ENCODE measurements at regions not wholly inside any gene's neighbourhood (a gene's known extent, or its start where the extent isn't known, plus 50 kb on each side); places are given as distances from the start of the nearest gene placed in this dataset.

DNA sequence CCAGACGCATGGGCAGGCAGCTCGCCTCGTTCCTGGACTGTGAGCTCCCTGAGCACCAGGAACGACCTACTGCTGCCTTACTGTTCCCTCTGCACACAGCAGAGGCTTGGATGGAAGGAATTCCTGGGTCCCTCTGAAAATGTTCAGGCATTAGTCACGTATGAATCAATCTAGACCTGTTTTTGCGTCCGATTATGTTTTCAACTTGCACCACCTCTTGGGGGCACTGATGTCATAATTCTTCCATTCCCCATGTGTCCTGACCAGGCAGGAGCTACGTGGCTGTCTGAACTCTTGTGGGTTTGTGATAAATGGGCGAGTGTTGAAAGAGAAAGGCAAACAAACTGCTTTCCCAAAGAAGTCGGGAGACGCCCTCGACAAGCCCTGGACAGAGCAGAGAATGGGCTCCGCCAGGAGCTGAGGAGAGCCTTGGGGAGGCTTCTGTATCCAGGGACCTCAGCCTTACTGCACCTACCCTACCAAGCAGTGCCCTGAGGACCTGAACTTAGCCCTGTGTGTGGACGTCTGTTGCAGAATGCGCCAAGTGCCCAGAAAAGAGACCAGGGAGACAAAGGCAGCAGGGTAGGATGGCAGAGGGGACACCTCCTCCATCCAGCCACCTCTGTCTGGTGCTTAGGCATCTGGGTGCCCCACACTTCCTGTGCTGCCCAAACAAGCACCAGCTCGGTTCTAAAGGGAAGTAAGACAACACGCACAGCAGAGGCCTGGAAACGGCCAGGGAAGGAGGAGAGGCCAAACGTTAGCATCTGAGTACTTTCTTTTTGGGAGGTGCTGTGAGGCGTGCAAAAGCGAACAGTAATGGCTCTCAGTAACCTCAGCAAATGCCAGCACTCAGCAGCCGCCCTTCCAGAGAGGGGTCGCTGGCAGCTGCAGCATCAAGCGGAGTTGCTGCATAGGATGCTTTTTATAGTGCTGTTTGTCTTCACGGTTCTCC lies 124.2 kb downstream of the LY86 start (continued):
- TF ChIP-seq, protein P1, sequence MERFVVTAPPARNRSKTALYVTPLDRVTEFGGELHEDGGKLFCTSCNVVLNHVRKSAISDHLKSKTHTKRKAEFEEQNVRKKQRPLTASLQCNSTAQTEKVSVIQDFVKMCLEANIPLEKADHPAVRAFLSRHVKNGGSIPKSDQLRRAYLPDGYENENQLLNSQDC (CRISPR knock-in tag; IDR thresholded peaks at IDR 0.05) = no peak
- TF ChIP-seq RBM34 (IDR thresholded peaks at IDR 0.05; ENCODE audit: borderline replicate concordance, insufficient read depth, low read length) = no peak
- TF ChIP-seq HCFC1 (IDR thresholded peaks at IDR 0.05; ENCODE audit: low read depth, low read length) = no peak
- TF ChIP-seq SMARCB1 (IDR thresholded peaks at IDR 0.05; ENCODE audit: insufficient read length, low read depth) = no peak
- TF ChIP-seq U2AF2 (optimal IDR thresholded peaks at IDR 0.05; ENCODE audit: low read depth, low read length) = no peak
- no peak for TF ChIP-seq ILK (tag; IDR thresholded peaks at IDR 0.05; ENCODE audit: borderline replicate concordance, low read depth)
- TF ChIP-seq TBP (optimal IDR thresholded peaks at IDR 0.05; ENCODE audit: low read depth, low read length) = peak; percentile 8
- TF ChIP-seq FOXJ3 (CRISPR knock-in tag; IDR thresholded peaks at IDR 0.05) = no peak
- no peak for TF ChIP-seq TAF9B (IDR thresholded peaks at IDR 0.05; ENCODE audit: partially characterized antibody)
- peak; percentile 91 for TF ChIP-seq MYC (IDR thresholded peaks at IDR 0.05; ENCODE audit: low read depth, low read length)
- TF ChIP-seq MYC (CRISPR knock-in tag; IDR thresholded peaks at IDR 0.05; ENCODE audit: borderline replicate concordance, low read depth) = no peak
- TF ChIP-seq ZNF133 (CRISPR knock-in tag; IDR thresholded peaks at IDR 0.05) = no peak
- TF ChIP-seq ZFPM2 (CRISPR knock-in tag; IDR thresholded peaks at IDR 0.05) = no peak
- 0 out of 2 replicates have a peak, but pooled peaks have one; percentile 25 for TF ChIP-seq NR2C2 (CRISPR knock-in tag; IDR thresholded peaks at IDR 0.05)
- peak; percentile 85 for TF ChIP-seq NR2C2 (tag; IDR thresholded peaks at IDR 0.05)
- 0 out of 2 replicates have a peak, but pooled peaks have one; percentile 46 for TF ChIP-seq POLR2AphosphoS5 (IDR thresholded peaks at IDR 0.05; ENCODE audit: control insufficient read depth, insufficient read depth, low read depth, low read length)
- TF ChIP-seq ZNF561 (CRISPR knock-in tag; conservative IDR thresholded peaks at IDR 0.05) = no peak
- TF ChIP-seq ADNP (tag; IDR thresholded peaks at IDR 0.05) = no peak
- TF ChIP-seq ZNF175 (CRISPR knock-in tag; IDR thresholded peaks at IDR 0.05; ENCODE audit: low read depth) = no peak; the same call in 1 of the 2 replicates
- no peak for TF ChIP-seq HDAC8 (tag; IDR thresholded peaks at IDR 0.05)
- TF ChIP-seq SRF (CRISPR knock-in tag; IDR thresholded peaks at IDR 0.05) = no peak
- TF ChIP-seq, protein P2, sequence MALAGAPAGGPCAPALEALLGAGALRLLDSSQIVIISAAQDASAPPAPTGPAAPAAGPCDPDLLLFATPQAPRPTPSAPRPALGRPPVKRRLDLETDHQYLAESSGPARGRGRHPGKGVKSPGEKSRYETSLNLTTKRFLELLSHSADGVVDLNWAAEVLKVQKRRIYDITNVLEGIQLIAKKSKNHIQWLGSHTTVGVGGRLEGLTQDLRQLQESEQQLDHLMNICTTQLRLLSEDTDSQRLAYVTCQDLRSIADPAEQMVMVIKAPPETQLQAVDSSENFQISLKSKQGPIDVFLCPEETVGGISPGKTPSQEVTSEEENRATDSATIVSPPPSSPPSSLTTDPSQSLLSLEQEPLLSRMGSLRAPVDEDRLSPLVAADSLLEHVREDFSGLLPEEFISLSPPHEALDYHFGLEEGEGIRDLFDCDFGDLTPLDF (CRISPR knock-in tag; IDR thresholded peaks at IDR 0.05) = no peak
- TF ChIP-seq PHB (CRISPR knock-in tag; IDR thresholded peaks at IDR 0.05) = no peak
- TF ChIP-seq KLF13 (tag; IDR thresholded peaks at IDR 0.05; ENCODE audit: borderline replicate concordance, low read depth) = no peak
- TF ChIP-seq ZFP36 (IDR thresholded peaks at IDR 0.05; ENCODE audit: low read depth, low read length, partially characterized antibody) = peak; percentile 54
- TF ChIP-seq, protein P3, sequence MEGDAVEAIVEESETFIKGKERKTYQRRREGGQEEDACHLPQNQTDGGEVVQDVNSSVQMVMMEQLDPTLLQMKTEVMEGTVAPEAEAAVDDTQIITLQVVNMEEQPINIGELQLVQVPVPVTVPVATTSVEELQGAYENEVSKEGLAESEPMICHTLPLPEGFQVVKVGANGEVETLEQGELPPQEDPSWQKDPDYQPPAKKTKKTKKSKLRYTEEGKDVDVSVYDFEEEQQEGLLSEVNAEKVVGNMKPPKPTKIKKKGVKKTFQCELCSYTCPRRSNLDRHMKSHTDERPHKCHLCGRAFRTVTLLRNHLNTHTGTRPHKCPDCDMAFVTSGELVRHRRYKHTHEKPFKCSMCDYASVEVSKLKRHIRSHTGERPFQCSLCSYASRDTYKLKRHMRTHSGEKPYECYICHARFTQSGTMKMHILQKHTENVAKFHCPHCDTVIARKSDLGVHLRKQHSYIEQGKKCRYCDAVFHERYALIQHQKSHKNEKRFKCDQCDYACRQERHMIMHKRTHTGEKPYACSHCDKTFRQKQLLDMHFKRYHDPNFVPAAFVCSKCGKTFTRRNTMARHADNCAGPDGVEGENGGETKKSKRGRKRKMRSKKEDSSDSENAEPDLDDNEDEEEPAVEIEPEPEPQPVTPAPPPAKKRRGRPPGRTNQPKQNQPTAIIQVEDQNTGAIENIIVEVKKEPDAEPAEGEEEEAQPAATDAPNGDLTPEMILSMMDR (IDR thresholded peaks at IDR 0.05 in 2 of 3, conservative IDR thresholded peaks at IDR 0.05 in 1 of 3; ENCODE audit: insufficient read depth in 2 of 3, low read depth in 1 of 3, low read length in 3 of 3) = peak; percentile 47 to 71 (median 61)

Measured in K562 (cell line).